ENCODE measurements at regions not wholly inside any gene's neighbourhood (a gene's known extent, or its start where the extent isn't known, plus 50 kb on each side); places are given as distances from the start of the nearest gene placed in this dataset.
"Not testable (repeated sequence)": the region's sequence is repeated elsewhere in the genome, so short reads cannot be mapped to it uniquely, and the experiment has no call there.

GRCh38 chrX:40788698-40789097 is 53.4 kb upstream of the MED14 start:
- DNase-seq: not testable (repeated sequence)

DNA sequence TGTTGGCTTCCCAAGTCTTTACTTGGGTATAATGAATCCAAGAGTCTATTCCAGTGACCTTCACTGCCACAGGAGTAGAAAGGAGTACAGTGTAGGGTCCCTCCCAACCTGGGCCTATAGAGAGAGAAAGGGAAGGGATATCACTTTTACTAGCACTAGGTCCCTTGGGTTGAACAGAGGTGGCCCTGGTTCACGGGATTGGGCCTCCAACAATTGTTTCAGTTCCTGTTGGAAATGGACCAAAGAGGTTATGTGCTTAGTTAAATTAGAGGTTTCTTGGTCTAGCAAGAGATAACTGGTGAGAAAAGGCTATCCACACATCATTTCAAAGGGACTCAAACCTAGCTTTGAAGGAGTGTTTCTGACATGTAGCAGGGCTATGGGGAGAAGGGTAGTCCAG is 57.1 kb upstream of the MED14 start:
- no peak for DNase-seq

DNA sequence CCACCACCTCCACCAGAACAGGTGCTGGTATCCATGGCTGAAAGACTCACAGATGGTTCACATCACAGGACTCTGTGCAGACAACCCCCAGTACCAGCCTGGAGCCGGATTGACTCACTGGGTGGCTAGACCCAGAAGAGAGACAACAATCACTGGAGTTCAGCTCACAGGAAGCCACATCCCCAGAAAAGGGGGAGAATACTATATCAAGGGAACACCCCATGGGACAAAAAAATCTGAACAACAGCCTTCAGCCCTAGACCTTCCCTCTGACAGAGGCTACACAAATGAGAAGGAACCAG is 59.4 kb upstream of the MED14 start:
- not testable (repeated sequence) for DNase-seq

- DNase-seq: not testable (repeated sequence)
Observed at GRCh38 chrX:40799745-40800144, 64.4 kb upstream of the MED14 start.

- no peak for DNase-seq
Observed at GRCh38 chrX:40805404-40805803, 70.1 kb upstream of the MED14 start.

DNA sequence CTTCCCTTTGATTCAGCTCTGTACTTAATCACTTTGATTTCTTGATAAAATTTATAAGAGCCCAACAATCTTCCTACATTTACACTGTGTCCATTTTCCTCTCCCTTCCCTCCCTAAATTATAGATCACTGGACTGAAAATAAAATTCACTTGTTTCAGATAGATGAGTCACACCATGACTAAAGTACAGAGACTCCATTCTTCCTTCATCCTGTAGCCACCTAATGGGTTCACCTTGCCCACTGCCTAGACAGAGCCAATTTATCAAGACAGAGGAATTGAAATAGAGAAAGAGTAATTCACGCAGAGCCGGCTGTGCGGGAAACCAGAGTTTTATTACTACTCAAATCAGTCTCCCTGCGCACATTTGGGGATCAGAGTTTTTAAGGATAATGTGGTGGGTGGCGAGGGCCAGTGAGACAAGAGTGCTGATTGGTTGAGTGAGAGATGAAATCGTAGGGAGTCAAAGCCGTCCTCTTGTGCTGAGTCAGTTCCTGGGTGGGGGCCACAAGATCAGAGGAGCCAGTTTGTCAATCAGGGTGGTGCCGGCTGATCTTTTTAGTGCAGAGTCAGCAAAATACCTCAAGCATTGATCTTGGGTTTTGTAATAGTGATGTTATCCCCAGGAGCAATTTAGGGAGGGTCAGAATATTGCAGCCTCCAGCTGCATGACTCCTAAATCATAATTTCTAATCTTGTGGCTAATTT is 71.3 kb upstream of the MED14 start:
- no peak for DNase-seq

DNA sequence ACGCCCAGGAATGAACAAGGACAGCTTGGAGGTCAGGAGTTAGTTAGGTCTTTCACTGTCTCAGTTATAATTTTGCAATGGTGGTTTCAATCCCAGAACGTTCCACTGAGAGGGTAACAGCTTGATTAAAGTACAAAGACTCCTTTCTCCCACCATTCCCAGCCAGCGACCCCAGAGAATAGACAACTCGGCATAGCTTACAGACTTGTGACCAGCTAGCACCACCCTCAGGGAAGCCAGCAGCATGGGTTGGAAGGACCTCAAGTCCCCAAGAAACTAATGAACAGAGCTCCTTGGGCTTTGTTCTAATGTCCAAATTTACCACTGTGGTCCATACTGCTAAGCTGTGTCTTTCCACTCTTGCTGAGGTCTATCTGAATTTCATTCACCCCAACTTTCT is 72.0 kb upstream of the MED14 start:
- no peak for DNase-seq

DNA sequence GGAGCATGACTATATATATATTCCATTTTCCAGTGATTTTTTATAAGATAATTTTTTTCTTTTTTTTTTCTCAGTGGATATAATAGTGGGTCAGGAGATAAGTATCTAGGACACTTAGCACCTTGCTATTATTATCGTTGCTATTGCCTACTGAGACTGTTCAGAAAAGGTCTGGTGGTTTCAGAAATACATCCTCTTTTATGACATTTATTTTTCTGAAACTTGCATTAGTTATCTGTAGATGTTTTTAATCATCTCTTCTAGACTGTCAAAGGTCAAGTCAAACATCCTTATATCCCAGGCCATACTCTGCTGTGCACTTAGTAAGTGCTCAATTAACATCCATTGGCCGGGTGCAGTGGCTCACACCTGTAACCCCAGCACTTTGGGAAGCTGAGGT is 72.9 kb upstream of the MED14 start:
- no peak for DNase-seq

- DNase-seq: no peak
Observed at GRCh38 chrX:40809210-40809609, 73.9 kb upstream of the MED14 start.

DNA sequence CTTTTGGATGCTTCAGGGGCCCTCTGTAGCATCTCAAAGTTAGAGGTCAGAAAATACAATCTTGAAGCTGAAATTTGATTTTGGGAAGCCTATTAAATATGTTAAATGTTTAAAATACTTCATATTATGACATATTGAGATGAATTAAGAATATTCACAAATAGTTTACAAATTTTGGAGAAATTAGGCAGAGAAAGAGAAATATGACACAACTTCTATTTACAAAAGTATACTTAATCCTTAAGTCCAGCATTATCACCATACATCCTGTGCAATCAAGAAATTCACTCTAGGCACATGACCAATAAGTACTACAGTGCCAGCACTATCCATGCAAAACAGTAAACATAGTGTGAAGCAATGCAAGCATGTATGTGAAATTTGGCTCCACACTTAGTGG is 79.7 kb upstream of the MED14 start:
- DNase-seq: not testable (repeated sequence)

DNA sequence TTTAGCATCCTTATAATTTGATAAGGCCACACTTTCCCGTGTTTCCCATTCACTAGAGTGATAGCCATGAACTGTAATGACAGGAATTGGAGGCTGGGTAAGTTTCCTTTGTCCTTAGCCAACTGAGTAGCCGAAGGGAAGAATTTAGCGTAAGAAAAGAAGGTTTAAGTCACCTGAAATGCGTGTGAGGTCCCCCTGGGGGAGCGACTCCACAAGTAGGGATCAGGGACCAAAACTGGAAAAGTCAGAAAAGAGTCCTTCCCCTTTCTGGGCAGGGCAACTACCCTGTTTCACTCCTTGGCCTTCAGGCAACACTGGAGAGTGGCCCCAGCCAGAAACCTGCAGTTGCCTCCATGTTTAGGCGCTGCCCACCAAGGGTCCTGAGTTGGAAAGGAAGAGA is 81.6 kb upstream of the MED14 start:
- no peak for DNase-seq

GRCh38 chrX:40818236-40818635 is 82.9 kb upstream of the MED14 start:
- no peak for DNase-seq

DNA sequence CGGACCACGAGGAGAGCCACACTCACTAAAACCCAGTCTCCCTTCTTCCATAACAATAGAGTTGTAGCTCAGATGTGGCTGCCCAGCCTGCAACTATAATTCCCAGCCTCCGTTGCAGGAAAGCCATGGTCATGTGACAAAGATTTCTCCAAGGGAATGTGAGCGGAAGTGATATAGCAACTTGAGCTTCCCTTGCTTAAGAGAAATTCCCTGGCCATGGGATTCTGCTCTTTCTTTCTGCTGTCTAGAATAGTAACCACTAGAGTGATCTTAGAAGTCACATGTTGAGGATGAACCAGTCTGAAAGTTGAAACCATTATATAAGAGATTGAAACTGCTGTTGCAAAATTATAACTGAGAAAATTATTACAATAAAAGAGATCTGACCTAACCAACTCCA is 86.4 kb upstream of the MED14 start:
- DNase-seq: no peak

DNA sequence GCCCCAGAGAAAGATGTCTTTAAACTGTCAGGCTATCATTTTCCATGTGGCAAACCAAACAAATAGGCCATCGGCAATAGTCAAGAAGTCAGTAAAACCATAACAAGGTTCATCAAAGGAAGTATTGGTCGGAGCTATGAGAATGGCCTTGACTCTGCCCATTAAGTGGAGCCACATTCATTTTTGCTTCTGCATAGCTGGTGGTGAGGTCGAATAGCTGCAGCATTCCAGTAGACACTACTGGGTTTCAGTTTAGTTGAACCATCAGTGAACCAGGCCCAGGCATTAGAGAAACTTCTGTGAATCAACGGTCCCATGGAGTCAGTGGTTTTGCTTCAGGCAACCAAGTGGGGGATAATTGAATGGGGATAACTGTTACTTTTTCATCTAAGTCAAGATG is 92.0 kb upstream of the MED14 start:
- DNase-seq: no peak

DNA sequence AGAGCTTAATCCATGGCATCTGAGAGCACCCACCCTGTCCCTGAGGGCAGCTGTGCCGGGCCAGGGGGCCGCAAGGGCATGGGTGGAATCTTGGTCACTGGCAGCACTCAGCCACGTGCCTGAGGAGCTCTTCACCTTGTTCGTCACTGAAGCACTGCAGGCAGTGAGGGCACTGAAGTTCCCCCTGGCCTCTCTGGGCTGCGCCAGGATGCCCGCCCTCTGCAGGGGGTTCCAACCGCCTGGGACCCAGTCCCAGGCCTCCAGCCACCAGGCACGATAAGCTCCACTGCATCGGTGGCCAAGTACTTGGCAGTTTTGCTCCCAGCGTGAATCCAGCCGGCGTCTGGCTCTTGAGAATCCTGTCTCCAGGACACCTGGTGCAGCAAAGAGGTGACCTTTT is 96.4 kb upstream of the MED14 start:
- DNase-seq: no peak

GRCh38 chrX:40832723-40833122 is 97.4 kb upstream of the MED14 start:
- no peak for DNase-seq

- no peak for DNase-seq
Observed at GRCh38 chrX:40834225-40834624, 98.9 kb upstream of the MED14 start.

DNA sequence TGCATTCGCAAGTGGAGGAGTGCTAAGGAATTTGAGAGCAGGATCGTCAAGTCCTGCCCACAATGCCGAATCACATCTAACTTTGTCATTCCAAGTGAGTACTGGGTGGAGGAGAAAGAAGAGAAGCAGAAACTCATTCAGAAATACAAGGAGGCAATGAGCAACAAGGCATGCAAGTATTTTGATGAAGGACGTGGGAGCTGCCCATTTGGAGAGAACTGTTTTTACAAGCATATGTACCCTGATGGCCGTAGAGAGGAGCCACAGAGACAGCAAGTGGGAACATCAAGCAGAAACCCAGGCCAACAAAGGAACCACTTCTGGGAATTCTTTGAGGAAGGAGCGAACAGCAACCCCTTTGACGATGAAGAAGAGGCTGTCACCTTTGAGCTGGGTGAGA is 100.2 kb upstream of the MED14 start:
- DNase-seq: no peak

DNA sequence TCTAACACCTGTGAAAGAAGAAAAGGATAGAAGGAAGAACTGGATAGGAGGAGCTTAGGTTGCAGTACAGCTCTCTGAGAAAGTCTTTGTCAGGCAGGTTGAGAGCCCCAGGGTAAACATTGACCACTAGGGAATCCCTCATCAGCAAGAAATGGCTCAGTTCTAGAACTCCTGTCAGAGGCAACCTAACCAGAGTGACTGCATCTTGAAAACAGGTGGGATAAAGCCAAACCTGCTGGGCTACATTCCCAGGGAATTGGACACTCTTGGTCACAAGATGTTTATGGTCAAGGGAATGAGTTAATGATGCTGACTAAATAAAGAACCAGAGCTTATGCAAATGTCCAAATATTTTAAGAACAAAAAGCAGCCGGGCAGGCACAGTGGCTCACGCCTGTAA is 108.3 kb upstream of the MED14 start:
- no peak for DNase-seq

DNA sequence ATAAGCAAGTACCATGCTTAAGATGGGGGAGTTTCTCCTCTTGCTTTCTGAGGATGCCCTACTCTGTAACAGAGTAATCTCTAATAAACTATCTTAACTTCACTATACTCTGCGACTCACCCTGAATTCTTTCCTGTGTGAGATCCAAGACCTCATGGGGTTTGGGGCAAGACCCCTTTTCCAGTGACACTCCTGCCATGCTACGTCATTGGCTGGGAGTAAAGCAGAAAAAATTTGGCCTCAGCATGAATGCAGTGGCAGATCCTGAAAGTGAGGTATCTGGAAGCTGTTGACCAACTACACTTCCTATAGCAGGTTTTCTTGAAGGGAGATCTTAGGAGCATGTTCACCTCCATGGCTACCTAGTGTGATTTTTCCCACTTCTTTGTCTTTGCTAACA is 109.1 kb upstream of the MED14 start:
- no peak for DNase-seq

GRCh38 chrX:40845331-40845911 is 110.1 kb upstream of the MED14 start:
- DNase-seq: peak; percentile 80

- DNase-seq: no peak
Observed at GRCh38 chrX:40849906-40850823, 114.8 kb upstream of the MED14 start.

- no peak for DNase-seq
Observed at GRCh38 chrX:40852586-40852985, 117.2 kb upstream of the MED14 start.

Measured in right hindlimb (tissue), 1 donor.